Adrenal gland (tissue), 5 donors: ENCODE measurements at regions not wholly inside any gene's neighbourhood (a gene's known extent, or its start where the extent isn't known, plus 50 kb on each side); places are given as distances from the start of the nearest gene placed in this dataset.

Experiments used
- CTCF ChIP-seq, 6 experiments: fragments of 450-650 bp in 4 of 6; fragments of 200-600 bp in 2 of 6; sonication (generic) in 1 of 6; IDR thresholded peaks; 1 replicate in 5 of 6; 2 replicates in 1 of 6; pipeline versions ENCODE4 v1.5.1 to v1.8.0; 2016 to 2021; ENCODE audit warnings: antibody characterized with exemption in 6 of 6, mild to moderate bottlenecking in 2 of 6, moderate library complexity in 1 of 6
- POLR2A ChIP-seq, 2 donors: fragments of 450-650 bp; IDR thresholded peaks; one replicate each; pipeline ENCODE4 v1.6.1; 2017; ENCODE audit warnings: antibody characterized with exemption in 2 of 2, mild to moderate bottlenecking in 2 of 2, moderate library complexity in 1 of 2
- donor health status: DM: no; HTN: no; CAD: no.

GRCh38 chr16:54657058-54657708, 273.5 kb upstream of the IRX5 start:
- no peak for TF ChIP-seq POLR2A (IDR thresholded peaks at IDR 0.05)
- TF ChIP-seq CTCF (IDR thresholded peaks at IDR 0.05): no peak
